ENCODE measurements at regions not wholly inside any gene's neighbourhood (a gene's known extent, or its start where the extent isn't known, plus 50 kb on each side); places are given as distances from the start of the nearest gene placed in this dataset.
A peak's percentile ranks its signal among the peaks of the same experiment; 100 is the strongest.
"Not testable (repeated sequence)": the region's sequence is repeated elsewhere in the genome, so short reads cannot be mapped to it uniquely, and the experiment has no call there.

DNA sequence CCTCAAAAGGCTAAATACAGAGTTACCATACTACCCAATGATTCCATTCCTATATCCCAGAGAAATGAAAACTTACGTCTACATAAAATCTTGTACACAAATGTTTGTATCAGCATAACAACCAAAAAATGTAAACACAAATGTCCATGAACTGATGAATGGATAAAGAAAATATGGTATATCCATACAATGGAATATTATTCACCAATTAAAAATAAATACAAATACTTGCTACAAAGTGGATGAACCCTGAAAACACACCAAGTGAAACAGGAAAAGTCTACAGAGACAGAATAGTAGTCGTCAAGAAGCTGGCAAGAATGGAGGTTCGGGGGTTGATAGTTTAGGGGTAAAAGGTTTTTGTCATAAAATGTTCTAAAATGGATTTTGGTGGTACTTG lies 54.0 kb upstream of the ANKRD28 start:
- no peak for DNase-seq (ENCODE audit: low read depth)

- no peak for DNase-seq (ENCODE audit: low read depth)
Observed at GRCh38 chr3:15858547-15859506, 61.0 kb upstream of the ANKRD28 start.

GRCh38 chr3:15859507-15860013 lies 61.8 kb upstream of the ANKRD28 start:
- DNase-seq (ENCODE audit: low read depth) = peak; percentile 70

GRCh38 chr3:15860014-15860934 lies 62.5 kb upstream of the ANKRD28 start:
- DNase-seq (ENCODE audit: low read depth) = peak; percentile 30

GRCh38 chr3:15861163-15861562 lies 63.4 kb upstream of the ANKRD28 start:
- no peak for DNase-seq (ENCODE audit: low read depth)

DNA sequence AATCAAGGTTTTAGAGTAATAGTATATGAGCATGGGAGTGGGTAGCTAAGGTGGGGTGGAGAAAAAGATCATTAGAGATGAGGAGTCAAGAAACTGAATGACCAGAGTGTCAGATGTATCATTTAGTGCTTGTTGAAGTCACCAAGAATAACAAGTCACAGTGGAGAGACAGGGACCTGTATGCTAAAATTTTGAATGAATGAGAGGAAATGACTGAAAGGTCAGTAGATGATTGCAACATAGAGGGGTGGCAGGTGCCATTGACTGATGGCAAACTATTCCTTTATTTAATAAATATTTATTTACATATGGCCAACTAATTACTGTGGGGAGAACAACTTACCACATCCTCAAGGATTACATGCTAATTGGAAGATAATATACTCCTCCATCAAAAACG lies 75.0 kb upstream of the ANKRD28 start:
- no peak for DNase-seq (ENCODE audit: low read depth)

GRCh38 chr3:15873415-15873814 lies 75.6 kb upstream of the ANKRD28 start:
- no peak for DNase-seq (ENCODE audit: low read depth)

DNA sequence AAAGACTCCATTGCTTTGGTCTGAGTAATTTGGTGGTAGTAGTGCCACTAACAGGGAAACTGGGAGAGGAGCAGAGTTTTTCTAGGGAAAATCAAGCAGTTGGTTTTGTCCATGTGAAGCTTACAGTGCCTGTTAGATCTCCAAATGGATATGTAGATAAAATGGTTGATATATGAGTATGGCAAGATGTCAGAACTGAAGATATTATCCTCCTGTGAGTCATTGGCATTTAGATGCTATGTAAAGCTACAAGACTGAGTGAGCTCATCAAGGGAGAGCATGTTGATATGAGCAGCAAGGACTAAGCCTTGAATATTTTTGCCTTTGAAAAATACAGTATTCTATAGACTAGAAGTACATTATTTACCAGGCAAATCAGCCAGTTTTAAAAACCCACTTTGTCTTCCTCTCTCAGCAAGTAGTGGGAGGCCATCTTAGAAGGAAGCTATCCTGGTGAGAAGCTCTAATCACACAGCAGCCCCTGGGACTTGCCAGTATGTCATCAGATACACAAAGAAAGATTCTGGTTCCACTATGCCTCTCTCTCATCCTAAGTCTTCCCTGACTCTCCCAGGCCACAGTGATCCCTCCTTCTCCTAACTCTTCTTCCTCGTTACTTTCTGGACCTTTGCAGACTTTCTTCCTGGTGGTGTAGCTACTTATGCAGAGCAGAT lies 77.4 kb upstream of the ANKRD28 start:
- DNase-seq (ENCODE audit: low read depth) = peak; percentile 25

GRCh38 chr3:15876669-15877068 lies 78.9 kb upstream of the ANKRD28 start:
- no peak for DNase-seq (ENCODE audit: low read depth)

DNA sequence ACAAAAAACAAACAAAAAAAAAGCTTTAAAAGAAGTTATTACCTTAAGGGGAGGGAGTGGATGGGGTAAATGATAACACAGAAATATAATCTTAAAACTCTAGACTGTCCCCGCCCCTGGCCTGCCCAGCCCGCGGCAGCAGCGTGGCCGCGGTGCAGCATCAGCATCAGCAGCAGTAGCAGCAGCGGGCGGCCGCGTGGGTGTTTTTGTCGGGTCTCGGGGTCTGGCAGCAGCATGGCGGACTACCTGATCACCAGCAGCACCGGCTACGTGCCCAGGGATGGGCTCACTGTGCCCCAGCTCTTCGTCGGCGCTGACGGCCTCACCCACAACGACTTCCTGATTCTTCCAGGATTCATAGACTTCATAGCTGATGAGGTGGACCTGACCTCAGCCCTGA lies 80.0 kb upstream of the ANKRD28 start:
- DNase-seq (ENCODE audit: low read depth) = no peak

DNA sequence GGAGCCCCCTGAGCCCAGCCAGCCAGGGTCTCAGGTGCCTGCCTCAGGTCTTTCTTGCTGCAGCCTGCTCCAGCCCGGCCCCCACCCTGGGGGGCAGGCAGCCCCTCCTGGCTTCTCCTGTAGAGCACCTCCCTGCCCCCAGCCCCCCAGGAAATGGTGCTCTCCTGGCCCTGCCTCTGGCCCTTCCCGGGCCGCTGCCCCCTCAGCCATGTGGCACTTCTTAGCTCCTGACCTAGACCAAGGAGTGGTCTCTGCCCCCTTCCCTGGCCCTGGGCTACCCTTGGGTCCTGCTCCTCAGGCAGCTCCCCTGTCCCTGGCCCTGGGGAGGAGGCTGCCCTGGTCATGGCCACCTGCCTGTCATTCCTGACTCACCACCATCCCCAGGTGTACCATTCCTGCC lies 82.0 kb upstream of the ANKRD28 start:
- not testable (repeated sequence) for DNase-seq (ENCODE audit: low read depth)

- no peak for DNase-seq (ENCODE audit: low read depth)
Observed at GRCh38 chr3:15882577-15882976, 84.8 kb upstream of the ANKRD28 start.

DNA sequence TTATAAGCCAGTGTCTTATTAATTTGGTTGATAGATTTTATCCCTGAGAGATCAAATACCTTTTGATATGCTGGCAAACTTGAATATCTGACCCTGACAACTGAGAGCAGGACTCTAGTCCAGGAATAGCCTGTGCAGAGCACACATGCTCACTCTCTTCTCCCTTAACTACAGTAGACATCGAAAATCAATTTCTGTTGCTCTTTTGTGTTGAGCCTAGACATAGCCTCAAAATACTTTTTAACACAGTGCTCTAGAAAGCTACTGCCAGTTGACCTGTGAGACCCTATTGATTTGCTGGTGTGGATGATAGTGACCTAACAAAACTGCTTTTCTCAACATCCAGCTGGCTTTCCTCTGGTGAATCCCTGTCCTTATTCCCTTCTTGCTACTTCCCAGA lies 86.4 kb upstream of the ANKRD28 start:
- DNase-seq (ENCODE audit: low read depth) = no peak

GRCh38 chr3:15886521-15886920 lies 88.7 kb upstream of the ANKRD28 start:
- DNase-seq (ENCODE audit: low read depth) = no peak

DNA sequence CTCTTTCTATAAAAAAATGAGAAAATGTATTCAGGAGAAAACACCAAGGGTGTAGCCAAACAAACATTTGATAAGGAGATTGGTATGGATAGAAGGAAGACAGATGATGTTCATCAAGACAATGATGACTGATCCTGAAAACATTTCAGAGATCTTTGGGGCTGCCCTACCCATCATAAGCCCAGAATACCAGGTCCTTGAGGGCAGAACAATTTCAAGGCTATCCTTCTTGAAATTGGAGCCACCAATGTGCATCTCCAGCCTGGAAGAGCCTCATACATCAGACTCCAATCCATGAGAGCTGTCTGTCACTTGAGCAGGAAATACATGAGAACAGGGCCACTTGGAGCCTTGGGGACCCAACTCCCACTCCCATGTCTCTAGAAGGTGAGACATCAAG lies 89.5 kb upstream of the ANKRD28 start:
- DNase-seq (ENCODE audit: low read depth) = no peak

- DNase-seq (ENCODE audit: low read depth) = no peak
Observed at GRCh38 chr3:15889936-15890335, 92.2 kb upstream of the ANKRD28 start.

DNA sequence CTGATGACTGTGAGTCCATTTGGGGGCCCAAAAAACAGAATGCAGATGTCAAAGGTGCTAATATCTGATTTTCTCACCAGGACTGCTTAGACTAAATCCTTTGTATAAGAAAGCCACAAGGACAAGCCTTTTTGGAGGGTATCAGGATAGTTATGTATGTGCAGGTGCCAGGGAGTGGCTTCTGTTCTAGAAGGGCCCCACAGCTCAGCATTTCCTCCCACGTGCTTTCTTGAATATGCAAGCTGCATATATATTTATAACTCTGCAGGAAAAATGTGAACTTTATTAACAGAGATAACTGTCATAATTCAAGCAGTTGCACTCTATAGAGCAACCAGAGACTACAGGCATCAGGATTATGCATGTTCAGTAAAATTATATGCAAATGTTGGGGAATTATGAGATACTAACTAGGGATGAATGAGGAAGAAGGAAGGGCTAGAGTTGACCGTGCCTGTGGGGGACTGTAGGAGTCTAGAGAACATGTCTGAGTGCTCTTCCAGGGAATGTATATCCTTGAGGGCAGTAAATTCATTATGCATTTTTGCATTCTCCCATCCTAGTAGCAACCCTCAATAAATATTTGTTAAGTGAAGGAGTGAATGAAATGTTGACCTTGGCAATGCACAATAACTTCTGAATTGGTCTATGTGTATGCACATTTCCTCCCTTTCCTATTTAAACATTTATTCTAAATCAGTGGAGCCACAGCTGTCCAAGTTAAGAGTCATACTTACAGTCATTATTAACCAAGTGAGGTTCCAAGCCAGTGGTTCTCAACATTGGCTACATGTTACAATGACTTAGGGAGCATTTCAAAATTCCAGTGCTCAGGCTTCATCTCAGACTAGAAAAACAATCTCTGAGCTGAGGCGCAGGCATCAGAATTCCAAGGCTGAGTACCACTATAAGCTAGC lies 94.8 kb upstream of the ANKRD28 start:
- DNase-seq (ENCODE audit: low read depth) = peak; percentile 13

- no peak for DNase-seq (ENCODE audit: low read depth)
Observed at GRCh38 chr3:15894382-15894781, 96.6 kb upstream of the ANKRD28 start.

DNA sequence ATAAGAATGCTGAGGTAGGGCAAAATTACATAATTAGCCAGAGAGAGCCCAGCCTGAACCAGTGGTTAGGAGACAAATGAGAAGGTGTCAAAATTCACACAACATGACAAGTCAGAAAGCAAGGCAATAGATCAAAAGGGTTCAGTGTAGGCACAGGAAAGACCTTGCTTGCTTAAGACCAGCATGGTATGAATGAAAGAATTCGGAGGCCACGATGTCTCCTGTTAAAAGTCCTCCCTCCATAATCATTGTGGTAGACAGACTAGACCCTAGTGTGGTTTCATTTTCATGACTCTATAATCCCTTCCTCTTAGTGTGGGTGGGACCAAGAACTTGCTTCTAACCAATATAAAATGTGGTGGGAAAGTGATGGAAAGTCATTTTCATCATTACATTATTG lies 98.7 kb upstream of the ANKRD28 start:
- no peak for DNase-seq (ENCODE audit: low read depth)

DNA sequence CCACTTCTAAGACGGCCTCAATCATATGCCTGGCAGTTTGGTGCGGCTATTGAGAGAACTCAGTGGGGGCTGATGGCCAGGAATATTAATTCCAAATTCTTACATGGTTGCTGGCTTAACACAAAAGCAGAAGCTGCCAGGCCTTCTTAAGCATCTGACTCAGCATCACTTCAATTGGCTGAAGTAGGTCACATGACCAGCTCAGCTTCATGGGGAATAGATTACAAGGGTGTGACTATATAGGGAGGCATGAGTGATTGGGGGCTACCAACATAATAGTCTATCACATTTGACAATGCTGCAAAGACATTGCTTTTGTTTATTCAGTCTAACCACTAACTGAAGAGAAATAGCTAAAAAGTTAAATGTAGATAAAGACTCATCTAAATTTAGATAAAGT lies 101.6 kb upstream of the ANKRD28 start:
- DNase-seq (ENCODE audit: low read depth) = peak; percentile 63

- peak; percentile 25 for DNase-seq (ENCODE audit: low read depth)
Observed at GRCh38 chr3:15903164-15903563, 105.4 kb upstream of the ANKRD28 start.

All from LHCN-M2 (cell line).